ENCODE measurements at regions not wholly inside any gene's neighbourhood (a gene's known extent, or its start where the extent isn't known, plus 50 kb on each side); places are given as distances from the start of the nearest gene placed in this dataset.

DNA sequence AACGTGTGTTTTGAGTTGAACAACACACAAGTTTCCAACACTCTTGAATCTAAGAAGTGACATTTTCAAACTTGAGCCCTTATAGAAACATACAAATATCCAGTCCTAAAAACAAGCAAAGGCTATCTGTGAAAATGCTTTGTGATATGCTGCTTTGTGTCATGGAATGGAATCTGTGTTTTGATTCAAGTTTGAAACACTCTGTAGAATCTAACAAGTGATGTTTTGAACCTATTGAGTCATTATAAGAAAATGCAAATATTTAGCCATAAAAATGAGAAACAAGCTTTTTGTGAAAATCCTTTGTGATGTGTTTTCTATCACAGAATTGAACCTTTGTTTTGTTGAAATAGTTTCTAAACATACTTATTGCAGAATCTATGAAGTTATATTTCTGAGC is 105.7 kb upstream of the VPREB1 start:
- Histone ChIP-seq H3K4me1 (ENCODE audit: control insufficient read depth in 1 of 2, insufficient read depth in 2 of 2, low read length in 2 of 2) (no peaks in the 10 kb centered on the region), H3K79me2 (ENCODE audit: insufficient read depth, low read length) (no peaks in the 10 kb centered on the region), H4K20me1 (ENCODE audit: insufficient read depth) (no peaks in the 10 kb centered on the region), H3K4me2 (ENCODE audit: low read length) (no peak overlapping the region), H3K27ac (ENCODE audit: low read depth, low read length) (no peak overlapping the region), H3K9me2 (ENCODE audit: insufficient read depth) (no peaks in the 10 kb centered on the region), H3K9me3 (ENCODE audit: control insufficient read depth in 1 of 2, insufficient read depth in 1 of 2, low read depth in 1 of 2, low read length in 2 of 2) (no peaks in the 10 kb centered on the region), H3K9ac (ENCODE audit: low read length) (no peak overlapping the region), H3K4me3 (replicated peaks in 1 of 2; ENCODE audit: low read depth in 1 of 2, low read length in 2 of 2) (no peak overlapping the region), H2AFZ (ENCODE audit: low read depth, low read length, poor library complexity, severe bottlenecking) (no peak overlapping the region), H3K36me3 (ENCODE audit: control insufficient read depth in 1 of 2, insufficient read depth in 2 of 2, low read length in 2 of 2) (no peaks in the 10 kb centered on the region), H3K27me3 (ENCODE audit: insufficient read depth, low read length) (peaks cover 64% of the 10 kb centered on the region)
- no peak for DNase-seq (ENCODE audit: low read depth, low spot score)
- RAD21 ChIA-PET (ENCODE audit: low non-redundant PET in 1 of 2, low total read pairs in 2 of 2, uncharacterized antibody in 2 of 2, unreplicated experiment in 2 of 2): no interaction called here
- no peak for ATAC-seq
- POLR2A ChIA-PET: no interaction called here
- intact Hi-C loops (cut with micrococcal nuclease): no loop called here
- CTCF ChIA-PET: interaction anchor here (0.9 kb wide), 1 partner anchor 18 kb away, joined by 4 read pairs; no protein-coding TSS in a partner anchor
- no TSS peak for BruUV-seq (replicated peaks)
- TF ChIP-seq RAD21 (IDR thresholded peaks at IDR 0.05; ENCODE audit: low read depth): no peak
- TF ChIP-seq, protein P1, sequence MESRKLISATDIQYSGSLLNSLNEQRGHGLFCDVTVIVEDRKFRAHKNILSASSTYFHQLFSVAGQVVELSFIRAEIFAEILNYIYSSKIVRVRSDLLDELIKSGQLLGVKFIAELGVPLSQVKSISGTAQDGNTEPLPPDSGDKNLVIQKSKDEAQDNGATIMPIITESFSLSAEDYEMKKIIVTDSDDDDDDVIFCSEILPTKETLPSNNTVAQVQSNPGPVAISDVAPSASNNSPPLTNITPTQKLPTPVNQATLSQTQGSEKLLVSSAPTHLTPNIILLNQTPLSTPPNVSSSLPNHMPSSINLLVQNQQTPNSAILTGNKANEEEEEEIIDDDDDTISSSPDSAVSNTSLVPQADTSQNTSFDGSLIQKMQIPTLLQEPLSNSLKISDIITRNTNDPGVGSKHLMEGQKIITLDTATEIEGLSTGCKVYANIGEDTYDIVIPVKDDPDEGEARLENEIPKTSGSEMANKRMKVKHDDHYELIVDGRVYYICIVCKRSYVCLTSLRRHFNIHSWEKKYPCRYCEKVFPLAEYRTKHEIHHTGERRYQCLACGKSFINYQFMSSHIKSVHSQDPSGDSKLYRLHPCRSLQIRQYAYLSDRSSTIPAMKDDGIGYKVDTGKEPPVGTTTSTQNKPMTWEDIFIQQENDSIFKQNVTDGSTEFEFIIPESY (IDR thresholded peaks at IDR 0.05; ENCODE audit: extremely low read depth, insufficient replicate concordance, low read length): no peak
- TF ChIP-seq EZH2phosphoT487 (IDR thresholded peaks at IDR 0.05; ENCODE audit: borderline replicate concordance): no peak
- no peak for TF ChIP-seq EZH2 (IDR thresholded peaks at IDR 0.05)

DNA sequence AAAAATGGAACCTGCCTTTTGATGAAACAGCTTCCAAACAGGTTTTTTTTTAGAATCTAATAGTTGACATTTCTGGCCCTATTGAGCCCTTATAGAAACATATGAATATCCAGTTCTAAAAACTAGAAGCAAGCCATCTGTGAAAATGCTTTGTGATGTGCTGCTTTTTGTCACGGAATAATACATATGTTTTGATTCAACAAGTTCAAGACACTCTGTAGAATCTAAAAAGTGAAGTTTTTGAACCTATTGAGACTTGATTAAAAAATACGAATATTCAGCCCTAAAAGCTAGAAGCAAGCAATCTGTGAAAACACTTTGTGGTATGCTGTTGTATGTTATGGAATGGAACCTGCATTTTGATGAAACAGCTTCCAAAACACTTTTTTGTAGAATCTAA is 106.7 kb upstream of the VPREB1 start:
- Histone ChIP-seq H3K9me2 (ENCODE audit: insufficient read depth) (no peaks in the 10 kb centered on the region), H3K4me1 (ENCODE audit: control insufficient read depth in 1 of 2, insufficient read depth in 2 of 2, low read length in 2 of 2) (no peaks in the 10 kb centered on the region), H3K9me3 (ENCODE audit: control insufficient read depth in 1 of 2, insufficient read depth in 1 of 2, low read depth in 1 of 2, low read length in 2 of 2) (no peaks in the 10 kb centered on the region), H3K4me2 (ENCODE audit: low read length) (no peak overlapping the region), H2AFZ (ENCODE audit: low read depth, low read length, poor library complexity, severe bottlenecking) (no peak overlapping the region), H3K4me3 (replicated peaks in 1 of 2; ENCODE audit: low read depth in 1 of 2, low read length in 2 of 2) (no peak overlapping the region), H3K9ac (ENCODE audit: low read length) (no peak overlapping the region), H4K20me1 (ENCODE audit: insufficient read depth) (no peaks in the 10 kb centered on the region), H3K79me2 (ENCODE audit: insufficient read depth, low read length) (no peaks in the 10 kb centered on the region), H3K36me3 (ENCODE audit: control insufficient read depth in 1 of 2, insufficient read depth in 2 of 2, low read length in 2 of 2) (no peaks in the 10 kb centered on the region), H3K27me3 (ENCODE audit: insufficient read depth, low read length) (peaks cover 63% of the 10 kb centered on the region), H3K27ac (ENCODE audit: low read depth, low read length) (no peak overlapping the region)
- intact Hi-C loops (cut with micrococcal nuclease): no loop called here
- ATAC-seq (no peak), DNase-seq (ENCODE audit: low read depth, low spot score) (no peak)
- no TSS peak for BruUV-seq (replicated peaks)
- RAD21 ChIA-PET (ENCODE audit: low non-redundant PET in 1 of 2, low total read pairs in 2 of 2, uncharacterized antibody in 2 of 2, unreplicated experiment in 2 of 2): no interaction called here
- CTCF ChIA-PET: interaction anchor here (0.8 to 1.8 kb wide), 4 partner anchors 18 to 38 kb away, joined by 3 to 4 read pairs (median 3); no protein-coding TSS in a partner anchor
- POLR2A ChIA-PET: no interaction called here
- no peak for TF ChIP-seq CEBPB (IDR thresholded peaks at IDR 0.05; ENCODE audit: low read depth)
- no peak for TF ChIP-seq SRF (IDR thresholded peaks at IDR 0.05; ENCODE audit: low read depth)
- TF ChIP-seq CBX3 (IDR thresholded peaks at IDR 0.05; ENCODE audit: low read depth): no peak
- no peak for TF ChIP-seq EGR1 (IDR thresholded peaks at IDR 0.05; ENCODE audit: low read depth)
- TF ChIP-seq EZH2 (IDR thresholded peaks at IDR 0.05): no peak
- no peak for TF ChIP-seq ELF1 (IDR thresholded peaks at IDR 0.05; ENCODE audit: borderline replicate concordance, low read depth)
- no peak for TF ChIP-seq SP1 (IDR thresholded peaks at IDR 0.05; ENCODE audit: low read depth)
- TF ChIP-seq, protein P1 (IDR thresholded peaks at IDR 0.05; ENCODE audit: extremely low read depth, insufficient replicate concordance, low read length): no peak
- TF ChIP-seq ZFX (IDR thresholded peaks at IDR 0.05): no peak
- no peak for TF ChIP-seq YY1 (IDR thresholded peaks at IDR 0.05; ENCODE audit: extremely low read depth, insufficient replicate concordance, low read depth, low read length)
- no peak for TF ChIP-seq RAD21 (IDR thresholded peaks at IDR 0.05; ENCODE audit: low read depth)
- TF ChIP-seq ATF3 (IDR thresholded peaks at IDR 0.05): no peak
- TF ChIP-seq POLR2AphosphoS5 (IDR thresholded peaks at IDR 0.05; ENCODE audit: low read depth, low read length): no peak
- TF ChIP-seq ZNF274 (IDR thresholded peaks at IDR 0.05; ENCODE audit: low read depth, low read length): no peak
- no peak for TF ChIP-seq FOSL1 (IDR thresholded peaks at IDR 0.05; ENCODE audit: low read depth)
